ENCODE measurements at regions not wholly inside any gene's neighbourhood (a gene's known extent, or its start where the extent isn't known, plus 50 kb on each side); places are given as distances from the start of the nearest gene placed in this dataset.

GRCh38 chr10:29227201-29227600, 61.7 kb upstream of the LYZL1 start (continued):
- TF ChIP-seq, protein P1, sequence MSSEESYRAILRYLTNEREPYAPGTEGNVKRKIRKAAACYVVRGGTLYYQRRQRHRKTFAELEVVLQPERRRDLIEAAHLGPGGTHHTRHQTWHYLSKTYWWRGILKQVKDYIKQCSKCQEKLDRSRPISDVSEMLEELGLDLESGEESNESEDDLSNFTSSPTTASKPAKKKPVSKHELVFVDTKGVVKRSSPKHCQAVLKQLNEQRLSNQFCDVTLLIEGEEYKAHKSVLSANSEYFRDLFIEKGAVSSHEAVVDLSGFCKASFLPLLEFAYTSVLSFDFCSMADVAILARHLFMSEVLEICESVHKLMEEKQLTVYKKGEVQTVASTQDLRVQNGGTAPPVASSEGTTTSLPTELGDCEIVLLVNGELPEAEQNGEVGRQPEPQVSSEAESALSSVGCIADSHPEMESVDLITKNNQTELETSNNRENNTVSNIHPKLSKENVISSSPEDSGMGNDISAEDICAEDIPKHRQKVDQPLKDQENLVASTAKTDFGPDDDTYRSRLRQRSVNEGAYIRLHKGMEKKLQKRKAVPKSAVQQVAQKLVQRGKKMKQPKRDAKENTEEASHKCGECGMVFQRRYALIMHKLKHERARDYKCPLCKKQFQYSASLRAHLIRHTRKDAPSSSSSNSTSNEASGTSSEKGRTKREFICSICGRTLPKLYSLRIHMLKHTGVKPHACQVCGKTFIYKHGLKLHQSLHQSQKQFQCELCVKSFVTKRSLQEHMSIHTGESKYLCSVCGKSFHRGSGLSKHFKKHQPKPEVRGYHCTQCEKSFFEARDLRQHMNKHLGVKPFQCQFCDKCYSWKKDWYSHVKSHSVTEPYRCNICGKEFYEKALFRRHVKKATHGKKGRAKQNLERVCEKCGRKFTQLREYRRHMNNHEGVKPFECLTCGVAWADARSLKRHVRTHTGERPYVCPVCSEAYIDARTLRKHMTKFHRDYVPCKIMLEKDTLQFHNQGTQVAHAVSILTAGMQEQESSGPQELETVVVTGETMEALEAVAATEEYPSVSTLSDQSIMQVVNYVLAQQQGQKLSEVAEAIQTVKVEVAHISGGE (CRISPR knock-in tag; IDR thresholded peaks at IDR 0.05), result no peak

GRCh38 chr10:29228562-29228961, 60.3 kb upstream of the LYZL1 start:
- Histone ChIP-seq H3K27me3 (replicated peaks in 1 of 2; ENCODE audit: control insufficient read depth in 2 of 2, insufficient read depth in 2 of 2, low read length in 1 of 2) (no peaks in the 10 kb centered on the region), H3K4me1 (ENCODE audit: control insufficient read depth, insufficient read depth, low read length) (no peaks in the 10 kb centered on the region), H3K27ac (ENCODE audit: control insufficient read depth, insufficient read depth) (no peak overlapping the region), H2AFZ (ENCODE audit: control insufficient read depth, low read depth, low read length) (no peak overlapping the region), H3K4me3 (no peak overlapping the region), H3K36me3 (ENCODE audit: control insufficient read depth in 2 of 2, insufficient read depth in 2 of 2, low read length in 1 of 2) (no peaks in the 10 kb centered on the region), H3K9me3 (replicated peaks; ENCODE audit: control insufficient read depth, insufficient read depth, low read length) (no peaks in the 10 kb centered on the region), H3K79me2 (ENCODE audit: control insufficient read depth, insufficient read depth, low read length) (no peaks in the 10 kb centered on the region), H4K20me1 (ENCODE audit: control insufficient read depth, insufficient read depth) (no peaks in the 10 kb centered on the region), H3K4me2 (ENCODE audit: control insufficient read depth, insufficient read depth) (no peak overlapping the region), H3K9ac (ENCODE audit: control insufficient read depth, insufficient read depth, low read length) (no peak overlapping the region)
- SMC1A ChIA-PET (ENCODE audit: uncharacterized antibody, unreplicated experiment), result no interaction called here
- CTCF ChIA-PET, result no interaction called here
- BruUV-seq (replicated peaks), result no TSS peak
- in situ Hi-C loops (cut with MboI) (no loop called here), intact Hi-C loops (cut with micrococcal nuclease; ENCODE audit: unreplicated experiment) (no loop called here)
- POLR2A ChIA-PET, result interaction anchor here (0.6 kb wide), 1 partner anchor 361 kb away, joined by 3 read pairs; no protein-coding TSS in a partner anchor
- 42% methylated on average over 6 of the region's 6 CpGs for WGBS (ENCODE audit: insufficient coverage, insufficient replicate concordance, low lambda C conversion rate, missing lambda C conversion rate)
- FAIRE-seq, result no peak
- RAD21 ChIA-PET (ENCODE audit: unreplicated experiment), result no interaction called here
- no peak for DNase-seq (ENCODE audit: low read depth, low spot score)
- ATAC-seq, result no peak
- TF ChIP-seq CHD4 (IDR thresholded peaks at IDR 0.05) (no peak), NFIC (IDR thresholded peaks at IDR 0.05; ENCODE audit: low read depth, low read length) (no peak), RFX5 (IDR thresholded peaks at IDR 0.05; ENCODE audit: low read depth, low read length) (no peak), REST (IDR thresholded peaks at IDR 0.05; ENCODE audit: low read depth, low read length) (no peak), PML (IDR thresholded peaks at IDR 0.05; ENCODE audit: low read length) (no peak), EP300 (IDR thresholded peaks at IDR 0.05; ENCODE audit: borderline replicate concordance in 1 of 2, control insufficient read depth in 1 of 2, low read depth in 2 of 2, low read length in 2 of 2) (no peak), BRCA1 (IDR thresholded peaks at IDR 0.05; ENCODE audit: low read depth, low read length) (no peak), JUNB (IDR thresholded peaks at IDR 0.05) (no peak), CEBPZ (IDR thresholded peaks at IDR 0.05; ENCODE audit: low read depth, low read length) (no peak)
- TF ChIP-seq, protein P2, sequence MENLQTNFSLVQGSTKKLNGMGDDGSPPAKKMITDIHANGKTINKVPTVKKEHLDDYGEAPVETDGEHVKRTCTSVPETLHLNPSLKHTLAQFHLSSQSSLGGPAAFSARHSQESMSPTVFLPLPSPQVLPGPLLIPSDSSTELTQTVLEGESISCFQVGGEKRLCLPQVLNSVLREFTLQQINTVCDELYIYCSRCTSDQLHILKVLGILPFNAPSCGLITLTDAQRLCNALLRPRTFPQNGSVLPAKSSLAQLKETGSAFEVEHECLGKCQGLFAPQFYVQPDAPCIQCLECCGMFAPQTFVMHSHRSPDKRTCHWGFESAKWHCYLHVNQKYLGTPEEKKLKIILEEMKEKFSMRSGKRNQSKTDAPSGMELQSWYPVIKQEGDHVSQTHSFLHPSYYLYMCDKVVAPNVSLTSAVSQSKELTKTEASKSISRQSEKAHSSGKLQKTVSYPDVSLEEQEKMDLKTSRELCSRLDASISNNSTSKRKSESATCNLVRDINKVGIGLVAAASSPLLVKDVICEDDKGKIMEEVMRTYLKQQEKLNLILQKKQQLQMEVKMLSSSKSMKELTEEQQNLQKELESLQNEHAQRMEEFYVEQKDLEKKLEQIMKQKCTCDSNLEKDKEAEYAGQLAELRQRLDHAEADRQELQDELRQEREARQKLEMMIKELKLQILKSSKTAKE (IDR thresholded peaks at IDR 0.05; ENCODE audit: low read depth, poor library complexity, severe bottlenecking), result no peak

Data from GM12878 (cell line).